ENCODE measurements at regions not wholly inside any gene's neighbourhood (a gene's known extent, or its start where the extent isn't known, plus 50 kb on each side); places are given as distances from the start of the nearest gene placed in this dataset.

GRCh38 chr1:163422738-163423404, 101.1 kb downstream of the NUF2 start:
- no TSS peak for BruUV-seq (replicated peaks)
- intact Hi-C loops (cut with micrococcal nuclease; ENCODE audit: unreplicated experiment): no loop called here
- ChIA-PET CTCF (no interaction called here), POLR2A (ENCODE audit: low non-redundant PET) (no interaction called here)
- Histone ChIP-seq H3K4me3 (ENCODE audit: low read depth, low read length, poor library complexity, severe bottlenecking) (no peak overlapping the region), H3K36me3 (ENCODE audit: insufficient read depth, low read length, poor library complexity, severe bottlenecking) (no peaks in the 10 kb centered on the region), H3K27me3 (replicated peaks; ENCODE audit: insufficient read depth, low read depth, low read length, poor library complexity) (no peaks in the 10 kb centered on the region), H3K9me3 (ENCODE audit: low read depth, low read length, poor library complexity, severe bottlenecking) (no peaks in the 10 kb centered on the region), H3K4me1 (ENCODE audit: insufficient read depth, low read length, poor library complexity, severe bottlenecking) (peaks cover 29% of the 10 kb centered on the region), H3K27ac (ENCODE audit: low read depth, low read length, poor library complexity, severe bottlenecking) (no peak overlapping the region)
- no peak for TF ChIP-seq EZH2 (IDR thresholded peaks at IDR 0.05; ENCODE audit: borderline replicate concordance, low read depth, low read length, poor library complexity, severe bottlenecking)
- TF ChIP-seq CTCF (conservative IDR thresholded peaks at IDR 0.05; ENCODE audit: low read depth, low read length): no peak
- no peak for DNase-seq (ENCODE audit: low spot score)

- Histone ChIP-seq H3K27ac (ENCODE audit: low read depth, low read length, poor library complexity, severe bottlenecking) (no peak overlapping the region), H3K9me3 (ENCODE audit: low read depth, low read length, poor library complexity, severe bottlenecking) (peaks cover 4% of the 10 kb centered on the region), H3K4me1 (ENCODE audit: insufficient read depth, low read length, poor library complexity, severe bottlenecking) (peaks cover 25% of the 10 kb centered on the region), H3K4me3 (ENCODE audit: low read depth, low read length, poor library complexity, severe bottlenecking) (no peak overlapping the region), H3K27me3 (replicated peaks; ENCODE audit: insufficient read depth, low read depth, low read length, poor library complexity) (no peaks in the 10 kb centered on the region), H3K36me3 (ENCODE audit: insufficient read depth, low read length, poor library complexity, severe bottlenecking) (no peaks in the 10 kb centered on the region)
- TF ChIP-seq EZH2 (IDR thresholded peaks at IDR 0.05; ENCODE audit: borderline replicate concordance, low read depth, low read length, poor library complexity, severe bottlenecking): no peak
- TF ChIP-seq CTCF (conservative IDR thresholded peaks at IDR 0.05; ENCODE audit: low read depth, low read length): no peak
- ChIA-PET POLR2A (ENCODE audit: low non-redundant PET) (no interaction called here), CTCF (no interaction called here)
- no TSS peak for BruUV-seq (replicated peaks)
- intact Hi-C loops (cut with micrococcal nuclease; ENCODE audit: unreplicated experiment): no loop called here
- no peak for DNase-seq (ENCODE audit: low spot score)
Observed at GRCh38 chr1:163426505-163427251, 104.9 kb downstream of the NUF2 start.

- no TSS peak for BruUV-seq (replicated peaks)
- ChIA-PET CTCF (no interaction called here), POLR2A (ENCODE audit: low non-redundant PET) (no interaction called here)
- TF ChIP-seq EZH2 (IDR thresholded peaks at IDR 0.05; ENCODE audit: borderline replicate concordance, low read depth, low read length, poor library complexity, severe bottlenecking): no peak
- no peak for TF ChIP-seq CTCF (conservative IDR thresholded peaks at IDR 0.05; ENCODE audit: low read depth, low read length)
- DNase-seq (ENCODE audit: low spot score): no peak
- intact Hi-C loops (cut with micrococcal nuclease; ENCODE audit: unreplicated experiment): no loop called here
- no peaks in the 10 kb centered on the region for H3K27me3 ChIP-seq (replicated peaks; ENCODE audit: insufficient read depth, low read depth, low read length, poor library complexity)
- H3K9me3 ChIP-seq (ENCODE audit: low read depth, low read length, poor library complexity, severe bottlenecking): peaks cover 4% of the 10 kb centered on the region
- no peak overlapping the region for H3K27ac ChIP-seq (ENCODE audit: low read depth, low read length, poor library complexity, severe bottlenecking)
- H3K4me1 ChIP-seq (ENCODE audit: insufficient read depth, low read length, poor library complexity, severe bottlenecking): peaks cover 20% of the 10 kb centered on the region
- no peaks in the 10 kb centered on the region for H3K36me3 ChIP-seq (ENCODE audit: insufficient read depth, low read length, poor library complexity, severe bottlenecking)
- H3K4me3 ChIP-seq (ENCODE audit: low read depth, low read length, poor library complexity, severe bottlenecking): no peak overlapping the region
Observed at GRCh38 chr1:163427279-163427678, 105.5 kb downstream of the NUF2 start.
